Amniotic epithelial cell (primary cell): ENCODE measurements at regions not wholly inside any gene's neighbourhood (a gene's known extent, or its start where the extent isn't known, plus 50 kb on each side); places are given as distances from the start of the nearest gene placed in this dataset.

Experiments used
- DNase-seq: peaks from one replicate; pipeline ENCODE4 v3.0.0-alpha.2; 2010; ENCODE audit warnings: low read depth

DNA sequence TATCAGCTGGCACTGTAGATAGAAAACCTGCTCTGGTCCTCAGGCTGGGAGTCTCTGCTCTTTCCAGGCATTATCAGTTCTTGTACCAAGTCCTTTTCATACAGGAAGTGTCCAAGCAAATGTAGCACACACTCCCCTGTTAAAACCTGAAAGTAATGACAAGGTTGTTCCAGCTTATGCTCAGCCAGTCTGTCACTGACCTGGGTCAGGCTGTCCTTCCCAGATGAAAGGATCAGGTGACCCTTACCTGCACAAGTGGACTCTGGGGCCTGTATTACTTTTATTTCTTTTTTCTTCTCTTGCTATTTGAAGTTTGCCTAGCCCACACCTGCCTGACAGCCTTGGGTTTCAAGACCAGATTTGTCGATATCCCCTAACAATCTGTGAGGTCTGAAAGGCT lies 156.3 kb upstream of the SESN3 start:
- no peak for DNase-seq

DNA sequence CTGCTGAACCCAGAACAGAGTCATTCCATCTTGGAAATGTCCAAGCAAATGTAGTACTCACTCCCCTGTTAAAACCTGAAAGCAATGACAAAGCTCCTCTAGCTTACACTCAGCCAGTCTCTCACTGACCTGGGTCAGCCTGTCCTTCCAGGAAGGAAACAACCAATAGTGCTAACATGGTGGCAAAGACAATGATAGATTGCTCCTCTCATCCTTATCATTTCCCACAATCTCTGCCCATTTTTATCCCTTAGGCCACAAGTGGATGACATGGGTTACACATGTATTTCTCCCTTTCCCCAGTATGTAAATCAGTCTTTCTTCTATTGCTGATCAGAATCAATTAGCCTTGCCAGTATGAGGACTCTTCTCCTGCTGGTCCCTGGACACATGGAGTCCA lies 154.6 kb upstream of the SESN3 start:
- no peak for DNase-seq

GRCh38 chr11:95379479-95379878 lies 148.5 kb upstream of the SESN3 start:
- peak; percentile 45 for DNase-seq

DNA sequence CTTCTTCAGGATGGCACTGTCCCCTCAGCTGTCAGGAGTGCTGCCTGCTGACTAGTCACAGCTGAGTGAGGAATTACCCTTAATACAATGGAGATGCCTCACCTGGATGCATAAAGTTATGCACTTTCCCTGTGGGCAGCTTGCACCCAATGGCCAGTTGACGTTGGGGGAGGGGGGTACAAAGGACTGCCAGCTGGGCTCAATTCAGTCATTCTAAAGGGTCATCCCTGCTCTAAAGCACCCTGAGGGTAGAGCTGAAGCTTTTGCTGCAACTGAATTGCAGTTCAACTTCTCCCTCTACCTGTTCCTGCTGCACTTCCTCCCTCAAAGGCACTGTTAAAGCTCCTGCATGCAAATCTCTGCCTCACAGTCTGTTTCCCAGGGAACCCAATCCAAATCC lies 147.8 kb upstream of the SESN3 start:
- DNase-seq = no peak

- DNase-seq = no peak
These were observed 147.1 kb upstream of the SESN3 start for GRCh38 chr11:95378111-95378510.

DNA sequence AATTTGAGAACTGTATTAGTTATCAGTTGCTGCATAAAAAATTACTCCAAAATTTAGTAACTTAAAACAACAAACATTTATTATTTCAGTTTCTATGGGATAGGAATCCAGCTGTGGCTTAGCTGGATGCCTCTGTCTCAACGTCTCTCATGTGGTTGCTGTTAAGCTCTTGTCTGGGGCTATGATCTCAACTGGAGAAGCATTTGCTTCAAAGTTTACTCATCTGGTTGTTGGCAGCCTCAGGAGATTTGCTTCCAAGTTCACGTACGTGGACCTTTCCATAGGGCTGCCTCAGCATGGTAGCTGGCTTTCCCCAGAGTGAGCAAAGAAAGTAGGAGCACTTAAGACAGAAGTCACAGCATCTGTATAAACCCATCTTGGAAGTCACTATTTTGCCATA lies 144.9 kb upstream of the SESN3 start:
- peak; percentile 77 for DNase-seq

DNA sequence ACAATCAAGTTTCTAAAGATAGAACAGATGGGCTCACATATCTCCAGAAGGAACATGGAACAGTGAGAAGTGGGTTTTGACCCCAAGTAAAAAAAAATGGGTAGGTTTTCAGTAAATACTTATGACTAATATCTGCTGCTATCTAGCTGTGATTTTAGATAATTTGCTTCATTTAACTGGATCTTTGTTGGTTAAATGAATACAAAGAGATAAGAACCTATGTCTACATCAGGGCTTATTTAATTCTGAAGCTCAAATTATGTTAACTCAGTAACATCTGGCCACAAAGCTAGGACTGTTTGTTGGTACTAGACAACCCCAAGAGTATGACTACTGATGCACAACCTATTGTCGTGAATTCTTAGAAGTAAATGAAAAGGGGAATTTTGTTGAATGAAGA lies 144.4 kb upstream of the SESN3 start:
- DNase-seq = no peak

- no peak for DNase-seq
These were observed 143.1 kb upstream of the SESN3 start for GRCh38 chr11:95374105-95374504.

DNA sequence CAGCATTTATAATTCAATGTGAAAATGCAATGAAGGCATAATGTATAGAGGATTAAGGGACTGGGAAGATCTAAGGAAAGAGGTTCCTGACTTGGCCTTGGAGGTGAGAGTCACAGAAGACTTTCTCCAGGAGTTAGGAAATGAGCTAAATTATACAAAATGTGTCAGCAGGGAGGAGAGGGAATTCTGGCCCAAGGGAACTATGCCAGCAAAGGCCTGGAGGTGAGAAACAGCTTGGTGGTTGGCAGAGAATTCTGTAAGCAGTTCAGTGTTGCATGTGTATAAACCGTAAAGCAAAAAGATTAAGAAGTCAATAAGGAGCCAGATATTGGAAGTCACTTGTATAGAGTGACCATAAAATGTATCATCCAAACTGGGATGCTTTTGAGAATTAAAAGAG lies 142.2 kb upstream of the SESN3 start:
- DNase-seq = no peak

GRCh38 chr11:95372097-95372656 lies 141.2 kb upstream of the SESN3 start:
- DNase-seq = no peak

GRCh38 chr11:95371153-95371552 lies 140.2 kb upstream of the SESN3 start:
- DNase-seq = no peak

DNA sequence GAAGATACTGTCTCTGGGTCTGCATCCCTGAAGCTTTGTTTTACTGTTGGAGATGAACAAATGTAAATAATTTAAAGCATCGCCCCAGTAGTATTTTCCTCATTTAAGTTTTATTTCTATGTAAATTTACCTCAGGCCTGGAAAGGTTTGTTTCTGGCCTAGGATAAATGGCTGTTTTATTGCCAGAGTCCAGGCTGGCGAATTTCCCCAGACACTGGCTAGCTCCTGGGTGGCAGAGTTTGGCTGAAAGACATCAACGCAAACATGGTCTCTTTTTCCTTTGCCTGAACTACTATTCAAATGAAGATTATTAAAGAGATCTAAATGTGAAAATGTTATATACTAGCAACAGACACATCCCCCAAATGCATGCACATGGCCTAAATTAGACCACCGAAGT lies 136.7 kb upstream of the SESN3 start:
- no peak for DNase-seq

DNA sequence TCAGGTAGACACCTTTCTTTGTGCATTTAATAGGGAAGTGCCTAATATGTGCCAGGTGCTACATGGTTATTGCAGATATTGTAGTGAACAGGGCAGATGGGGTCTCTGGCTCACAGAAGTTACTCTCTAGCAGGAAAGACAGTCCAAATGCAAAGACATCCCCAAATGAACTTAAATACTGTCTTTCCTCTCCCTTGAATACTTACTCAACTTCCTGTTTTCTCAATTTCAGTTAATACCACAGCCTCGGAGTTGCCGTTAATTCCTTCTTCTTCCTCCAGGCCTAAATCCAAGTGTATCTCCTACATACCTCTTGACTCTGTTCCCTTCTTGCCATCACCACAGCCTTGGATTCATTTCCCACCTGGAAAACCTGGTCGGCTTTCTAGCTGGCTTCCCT lies 134.3 kb upstream of the SESN3 start:
- DNase-seq = no peak

DNA sequence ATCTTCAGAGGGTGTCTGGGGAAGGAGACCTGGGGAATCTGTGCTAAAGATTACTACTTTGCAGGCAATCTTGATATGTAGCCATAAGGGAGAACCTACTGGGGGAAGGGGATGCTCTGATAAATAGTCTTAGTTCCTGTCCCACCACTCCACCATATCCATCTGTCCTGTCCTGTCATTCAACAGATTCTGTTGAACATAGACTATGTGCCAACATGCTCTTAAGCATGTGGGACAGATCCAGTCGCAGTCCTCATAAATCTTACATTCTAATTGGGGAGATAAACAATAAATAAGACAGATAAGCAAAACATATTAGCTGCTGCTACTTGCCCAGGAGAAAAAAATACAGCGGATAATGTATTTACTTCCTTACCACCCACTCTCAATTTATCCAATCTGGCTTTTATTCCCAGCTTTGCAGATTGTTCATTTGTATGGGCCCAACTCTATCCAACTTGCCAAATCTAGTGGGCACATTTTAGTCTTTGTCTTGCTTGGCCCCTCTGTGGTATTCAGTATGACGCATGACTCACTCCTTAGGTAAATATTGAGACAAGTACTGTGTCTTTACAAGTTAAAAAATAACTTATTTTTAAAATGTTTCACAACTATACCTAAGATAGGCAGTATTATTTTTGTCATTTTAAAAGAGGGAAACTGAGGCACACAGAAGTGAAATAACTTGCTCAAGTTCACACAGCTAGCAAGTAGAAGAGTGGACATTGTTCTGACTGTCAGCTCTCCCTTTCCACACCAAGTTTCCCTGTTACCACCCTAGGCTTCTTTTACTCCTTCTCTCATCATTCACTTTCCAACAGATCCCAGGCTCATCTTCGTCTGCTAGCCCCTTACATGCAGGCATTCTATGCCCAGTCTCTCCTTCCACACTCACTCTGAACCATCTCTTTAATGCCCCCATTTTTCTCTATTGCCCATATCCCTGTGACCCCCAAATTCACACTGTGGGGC lies 133.6 kb upstream of the SESN3 start:
- no peak for DNase-seq

GRCh38 chr11:95363708-95364107 lies 132.7 kb upstream of the SESN3 start:
- no peak for DNase-seq

DNA sequence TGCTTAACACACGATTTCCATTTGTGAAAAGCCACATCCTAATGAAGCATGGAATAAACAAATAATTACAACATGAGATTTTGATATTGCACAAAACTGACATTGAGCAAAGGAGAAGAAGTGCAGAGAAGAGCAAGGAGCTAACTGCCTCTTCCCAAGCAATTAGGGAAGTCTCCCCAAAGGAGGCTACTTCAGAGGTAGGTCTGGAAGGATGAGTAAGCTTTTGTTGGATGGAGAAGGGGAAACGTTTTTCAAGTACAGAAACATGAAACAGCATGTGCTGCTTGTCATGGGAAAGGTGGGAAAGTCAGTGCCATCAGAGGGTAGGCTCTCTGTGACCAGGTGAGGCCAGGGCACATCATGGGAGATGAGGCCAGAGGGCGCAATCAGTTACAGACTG lies 132.2 kb upstream of the SESN3 start:
- DNase-seq = peak; percentile 14

- no peak for DNase-seq
These were observed 130.2 kb upstream of the SESN3 start for GRCh38 chr11:95361180-95361579.

GRCh38 chr11:95360377-95361075 lies 129.5 kb upstream of the SESN3 start:
- peak; percentile 48 for DNase-seq

GRCh38 chr11:95359756-95360155 lies 128.8 kb upstream of the SESN3 start:
- no peak for DNase-seq

DNA sequence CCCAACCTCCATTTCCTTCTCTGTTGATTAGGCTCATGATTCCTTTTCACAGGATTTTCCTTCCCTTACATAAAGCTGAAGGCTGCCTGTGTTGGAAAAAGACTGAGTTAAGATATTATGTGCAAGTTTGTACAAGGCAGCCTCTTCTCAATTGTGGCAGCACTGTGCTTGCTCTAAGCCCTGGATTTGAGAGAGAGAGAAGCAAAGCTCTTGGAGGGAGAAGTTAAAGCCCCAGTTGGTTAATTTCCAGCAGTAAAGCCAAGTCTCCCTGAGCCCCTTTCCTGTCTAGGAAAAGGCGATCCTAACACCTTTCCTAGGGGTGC lies 128.3 kb upstream of the SESN3 start:
- DNase-seq = no peak

GRCh38 chr11:95358511-95359340 lies 127.7 kb upstream of the SESN3 start:
- DNase-seq = no peak

GRCh38 chr11:95354304-95354703 lies 123.3 kb upstream of the SESN3 start:
- DNase-seq = no peak
